ENCODE measurements at regions not wholly inside any gene's neighbourhood (a gene's known extent, or its start where the extent isn't known, plus 50 kb on each side); places are given as distances from the start of the nearest gene placed in this dataset.

GRCh38 chr13:90171649-90172048 is 1175.8 kb upstream of the MIR17HG start:
- DNase-seq (ENCODE audit: extremely low read depth, low read depth, low spot score), result no peak

- DNase-seq (ENCODE audit: extremely low read depth, low read depth, low spot score), result no peak
These were observed 1170.0 kb upstream of the MIR17HG start for GRCh38 chr13:90177512-90177911.

GRCh38 chr13:90184355-90184754 is 1163.1 kb upstream of the MIR17HG start:
- no peak for DNase-seq (ENCODE audit: extremely low read depth, low read depth, low spot score)

- no peak for DNase-seq (ENCODE audit: extremely low read depth, low read depth, low spot score)
These were observed 1161.8 kb upstream of the MIR17HG start for GRCh38 chr13:90185734-90186133.

- no peak for DNase-seq (ENCODE audit: extremely low read depth, low read depth, low spot score)
These were observed 1159.8 kb upstream of the MIR17HG start for GRCh38 chr13:90187478-90188350.

GRCh38 chr13:90188351-90188636 is 1159.2 kb upstream of the MIR17HG start:
- no peak for DNase-seq (ENCODE audit: extremely low read depth, low read depth, low spot score)

GRCh38 chr13:90197722-90198121 is 1149.8 kb upstream of the MIR17HG start:
- DNase-seq (ENCODE audit: extremely low read depth, low read depth, low spot score), result no peak

- DNase-seq (ENCODE audit: extremely low read depth, low read depth, low spot score), result no peak
These were observed 1146.3 kb upstream of the MIR17HG start for GRCh38 chr13:90201202-90201601.

GRCh38 chr13:90201676-90202460 is 1145.6 kb upstream of the MIR17HG start:
- no peak for DNase-seq (ENCODE audit: extremely low read depth, low read depth, low spot score)

- DNase-seq (ENCODE audit: extremely low read depth, low read depth, low spot score), result no peak
These were observed 1142.4 kb upstream of the MIR17HG start for GRCh38 chr13:90205081-90205480.

- no peak for DNase-seq (ENCODE audit: extremely low read depth, low read depth, low spot score)
These were observed 1141.6 kb upstream of the MIR17HG start for GRCh38 chr13:90205911-90206310.

GRCh38 chr13:90217275-90217674 is 1130.2 kb upstream of the MIR17HG start:
- DNase-seq (ENCODE audit: extremely low read depth, low read depth, low spot score), result no peak

GRCh38 chr13:90222758-90223157 is 1124.7 kb upstream of the MIR17HG start:
- DNase-seq (ENCODE audit: extremely low read depth, low read depth, low spot score), result no peak

GRCh38 chr13:90230311-90230710 is 1117.2 kb upstream of the MIR17HG start:
- DNase-seq (ENCODE audit: extremely low read depth, low read depth, low spot score), result no peak

- no peak for DNase-seq (ENCODE audit: extremely low read depth, low read depth, low spot score)
These were observed 1115.2 kb upstream of the MIR17HG start for GRCh38 chr13:90232291-90232690.

GRCh38 chr13:90233933-90234672 is 1113.4 kb upstream of the MIR17HG start:
- no peak for DNase-seq (ENCODE audit: extremely low read depth, low read depth, low spot score)

- no peak for DNase-seq (ENCODE audit: extremely low read depth, low read depth, low spot score)
These were observed 1109.6 kb upstream of the MIR17HG start for GRCh38 chr13:90237852-90238251.

- DNase-seq (ENCODE audit: extremely low read depth, low read depth, low spot score), result no peak
These were observed 1109.1 kb upstream of the MIR17HG start for GRCh38 chr13:90238413-90238812.

- no peak for DNase-seq (ENCODE audit: extremely low read depth, low read depth, low spot score)
These were observed 1108.4 kb upstream of the MIR17HG start for GRCh38 chr13:90239130-90239529.

GRCh38 chr13:90246005-90246404 is 1101.5 kb upstream of the MIR17HG start:
- no peak for DNase-seq (ENCODE audit: extremely low read depth, low read depth, low spot score)

GRCh38 chr13:90246687-90247345 is 1100.7 kb upstream of the MIR17HG start:
- DNase-seq (ENCODE audit: extremely low read depth, low read depth, low spot score), result no peak

All from glomerular endothelial cell (primary cell).